Activated CD4-positive, alpha-beta T cell treated with anti-CD3 and anti-CD28 coated beads, Interleukin-2, Interleukin-4, amounts not matched to agents 100 ng/mL and 50 ng/mL, durations not matched to agents 16 hours and 8 hours (primary cell): ENCODE measurements at regions not wholly inside any gene's neighbourhood (a gene's known extent, or its start where the extent isn't known, plus 50 kb on each side); places are given as distances from the start of the nearest gene placed in this dataset.

Experiments
- DNase-seq: peaks from one replicate; pipeline ENCODE4 v3.0.0-alpha.2; 2020; ENCODE audit warnings: low spot score

GRCh38 chr4:89549907-89550306 is 242.3 kb upstream of the GPRIN3 start:
- DNase-seq: no peak

- DNase-seq: no peak
Observed at GRCh38 chr4:89545315-89545714, 237.7 kb upstream of the GPRIN3 start.

- no peak for DNase-seq
Observed at GRCh38 chr4:89541998-89542397, 234.4 kb upstream of the GPRIN3 start.

GRCh38 chr4:89539797-89540711 is 232.5 kb upstream of the GPRIN3 start:
- peak; percentile 32 for DNase-seq

GRCh38 chr4:89539374-89539773 is 231.8 kb upstream of the GPRIN3 start:
- DNase-seq: peak; percentile 14

- no peak for DNase-seq
Observed at GRCh38 chr4:89538886-89539285, 231.3 kb upstream of the GPRIN3 start.

GRCh38 chr4:89538171-89538570 is 230.6 kb upstream of the GPRIN3 start:
- DNase-seq: no peak

GRCh38 chr4:89537281-89537680 is 229.7 kb upstream of the GPRIN3 start:
- DNase-seq: no peak

GRCh38 chr4:89535251-89535650 is 227.7 kb upstream of the GPRIN3 start:
- DNase-seq: no peak

- no peak for DNase-seq
Observed at GRCh38 chr4:89534356-89534755, 226.8 kb upstream of the GPRIN3 start.

GRCh38 chr4:89531932-89532640 is 224.5 kb upstream of the GPRIN3 start:
- no peak for DNase-seq

GRCh38 chr4:89528526-89529133 is 221.0 kb upstream of the GPRIN3 start:
- no peak for DNase-seq

- DNase-seq: no peak
Observed at GRCh38 chr4:89521826-89522225, 214.2 kb upstream of the GPRIN3 start.

- DNase-seq: no peak
Observed at GRCh38 chr4:89519771-89520320, 212.2 kb upstream of the GPRIN3 start.

- no peak for DNase-seq
Observed at GRCh38 chr4:89518259-89518658, 210.7 kb upstream of the GPRIN3 start.

- no peak for DNase-seq
Observed at GRCh38 chr4:89514811-89515210, 207.2 kb upstream of the GPRIN3 start.

GRCh38 chr4:89511776-89512175 is 204.2 kb upstream of the GPRIN3 start:
- DNase-seq: no peak

GRCh38 chr4:89509708-89510281 is 202.2 kb upstream of the GPRIN3 start:
- DNase-seq: peak; percentile 73

GRCh38 chr4:89506866-89507491 is 199.4 kb upstream of the GPRIN3 start:
- no peak for DNase-seq

- no peak for DNase-seq
Observed at GRCh38 chr4:89502581-89502980, 195.0 kb upstream of the GPRIN3 start.

GRCh38 chr4:89497517-89498308 is 190.1 kb upstream of the GPRIN3 start:
- no peak for DNase-seq
